ENCODE measurements at regions not wholly inside any gene's neighbourhood (a gene's known extent, or its start where the extent isn't known, plus 50 kb on each side); places are given as distances from the start of the nearest gene placed in this dataset.

DNA sequence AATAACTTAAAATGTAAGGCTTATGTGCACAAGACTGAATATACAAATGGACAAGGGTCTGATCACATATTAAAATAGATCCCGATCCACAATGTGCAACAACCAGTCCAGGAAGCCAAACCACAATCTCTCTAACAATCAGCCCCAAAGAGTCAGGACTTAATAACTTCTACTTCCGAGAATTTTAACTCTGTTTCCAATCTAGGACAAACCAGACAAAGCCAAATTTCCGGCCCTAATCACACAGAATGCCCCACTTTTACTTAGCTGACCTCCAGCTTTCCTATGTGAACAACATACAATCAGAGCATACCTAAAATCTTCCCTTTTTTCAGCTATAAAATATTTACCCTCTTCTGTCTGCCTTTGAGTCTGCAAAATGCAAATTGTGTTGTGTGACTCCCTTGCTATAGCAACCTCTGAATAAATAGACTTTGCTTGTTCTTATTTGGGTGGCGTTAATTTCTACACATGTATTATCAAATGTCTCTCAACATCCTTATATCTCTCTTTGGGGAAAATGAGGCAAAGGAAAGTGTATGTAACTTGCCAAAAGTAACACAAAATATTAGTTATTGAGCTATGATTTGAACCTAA lies 381.9 kb upstream of the MC4R start:
- Histone ChIP-seq H3K79me2 (ENCODE audit: control insufficient read depth, insufficient read depth, low read length, poor library complexity) (no peaks in the 10 kb centered on the region), H3K23ac (ENCODE audit: low read length) (no peak overlapping the region), H3K27me3 (ENCODE audit: insufficient read depth, low read length) (no peaks in the 10 kb centered on the region), H3K14ac (ENCODE audit: low read length) (no peak overlapping the region), H2BK12ac (ENCODE audit: low read length) (no peak overlapping the region), H2BK120ac (ENCODE audit: insufficient read depth, low read length, poor library complexity) (no peak overlapping the region), H2BK5ac (ENCODE audit: low read depth, low read length, poor library complexity) (no peak overlapping the region), H4K91ac (ENCODE audit: low read depth, low read length) (no peak overlapping the region), H3K4me1 (ENCODE audit: control insufficient read depth in 1 of 2, insufficient read depth in 2 of 2, low read length in 2 of 2) (no peaks in the 10 kb centered on the region), H4K12ac (ENCODE audit: low read depth, low read length) (no peak overlapping the region), H3K9ac (ENCODE audit: low read length) (no peak overlapping the region), H2AK5ac (ENCODE audit: low read length) (no peak overlapping the region), H4K8ac (ENCODE audit: low read depth, low read length) (no peak overlapping the region), H3K18ac (ENCODE audit: low read length) (no peak overlapping the region), H3K27ac (ENCODE audit: low read depth, low read length) (no peak overlapping the region), H3K79me1 (ENCODE audit: low read length) (no peaks in the 10 kb centered on the region), H3K4ac (ENCODE audit: low read depth, low read length) (no peak overlapping the region), H3K9me3 (ENCODE audit: insufficient read depth, low read depth, low read length) (no peaks in the 10 kb centered on the region), H3K36me3 (ENCODE audit: control insufficient read depth in 1 of 2, insufficient read depth in 2 of 2, low read length in 2 of 2) (no peaks in the 10 kb centered on the region), H3K4me3 (ENCODE audit: low read depth, low read length) (no peak overlapping the region), H2AFZ (ENCODE audit: insufficient read depth, low read length, poor library complexity) (no peak overlapping the region), H3K4me2 (ENCODE audit: low read length) (no peak overlapping the region)
- no CpG with 5 or more reads among the region's 4 CpGs for WGBS (ENCODE audit: extremely low coverage, insufficient coverage, insufficient read length)
- DNase-seq, result no peak

GRCh38 chr18:60755134-60755533 lies 382.6 kb upstream of the MC4R start:
- Histone ChIP-seq H2AFZ (ENCODE audit: insufficient read depth, low read length, poor library complexity) (no peak overlapping the region), H3K36me3 (ENCODE audit: control insufficient read depth in 1 of 2, insufficient read depth in 2 of 2, low read length in 2 of 2) (no peaks in the 10 kb centered on the region), H3K27me3 (ENCODE audit: insufficient read depth, low read length) (no peaks in the 10 kb centered on the region), H3K4me3 (ENCODE audit: low read depth, low read length) (no peak overlapping the region), H3K4ac (ENCODE audit: low read depth, low read length) (no peak overlapping the region), H3K9ac (ENCODE audit: low read length) (no peak overlapping the region), H2AK5ac (ENCODE audit: low read length) (no peak overlapping the region), H3K4me1 (ENCODE audit: control insufficient read depth in 1 of 2, insufficient read depth in 2 of 2, low read length in 2 of 2) (no peaks in the 10 kb centered on the region), H4K12ac (ENCODE audit: low read depth, low read length) (no peak overlapping the region), H2BK5ac (ENCODE audit: low read depth, low read length, poor library complexity) (no peak overlapping the region), H3K79me1 (ENCODE audit: low read length) (no peaks in the 10 kb centered on the region), H3K79me2 (ENCODE audit: control insufficient read depth, insufficient read depth, low read length, poor library complexity) (no peaks in the 10 kb centered on the region), H4K91ac (ENCODE audit: low read depth, low read length) (no peak overlapping the region), H3K4me2 (ENCODE audit: low read length) (no peak overlapping the region), H3K9me3 (ENCODE audit: insufficient read depth, low read depth, low read length) (no peaks in the 10 kb centered on the region), H3K14ac (ENCODE audit: low read length) (no peak overlapping the region), H3K18ac (ENCODE audit: low read length) (no peak overlapping the region), H3K23ac (ENCODE audit: low read length) (no peak overlapping the region), H2BK12ac (ENCODE audit: low read length) (no peak overlapping the region), H2BK120ac (ENCODE audit: insufficient read depth, low read length, poor library complexity) (no peak overlapping the region), H3K27ac (ENCODE audit: low read depth, low read length) (no peak overlapping the region), H4K8ac (ENCODE audit: low read depth, low read length) (no peak overlapping the region)
- no peak for DNase-seq
- no CpG with 5 or more reads among the region's 5 CpGs for WGBS (ENCODE audit: extremely low coverage, insufficient coverage, insufficient read length)

DNA sequence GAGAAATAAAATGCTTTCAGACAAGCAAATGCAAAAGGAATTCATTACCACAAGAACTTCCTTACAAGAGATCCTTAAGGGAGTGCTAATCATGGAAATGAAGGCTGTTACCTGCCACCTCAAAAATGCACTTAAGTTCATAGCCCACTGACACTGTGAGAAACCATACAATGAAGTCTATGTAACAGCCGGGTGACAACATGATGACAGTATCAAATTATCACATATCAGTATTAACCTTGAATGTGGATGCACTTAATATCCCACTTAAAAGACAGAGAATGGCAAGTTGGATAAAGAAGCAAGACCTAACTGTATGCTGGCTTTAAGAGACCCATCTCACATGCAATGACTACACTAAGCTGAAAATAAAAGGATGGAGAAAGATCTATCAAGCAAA lies 403.4 kb upstream of the MC4R start:
- no peaks in the 10 kb centered on the region for H3K36me3 ChIP-seq (ENCODE audit: control insufficient read depth in 1 of 2, insufficient read depth in 2 of 2, low read length in 2 of 2)
- WGBS (ENCODE audit: extremely low coverage, insufficient coverage, insufficient read length), result no CpG with 5 or more reads among the region's 1 CpG
- no peak overlapping the region for H2BK120ac ChIP-seq (ENCODE audit: insufficient read depth, low read length, poor library complexity)

GRCh38 chr18:60784161-60784560 lies 411.6 kb upstream of the MC4R start:
- Histone ChIP-seq H4K12ac (ENCODE audit: low read depth, low read length) (no peak overlapping the region), H3K4me3 (ENCODE audit: low read depth, low read length) (no peak overlapping the region), H3K9ac (ENCODE audit: low read length) (no peak overlapping the region), H3K4me1 (ENCODE audit: control insufficient read depth in 1 of 2, insufficient read depth in 2 of 2, low read length in 2 of 2) (no peaks in the 10 kb centered on the region), H3K27ac (ENCODE audit: low read depth, low read length) (no peak overlapping the region), H2BK5ac (ENCODE audit: low read depth, low read length, poor library complexity) (no peak overlapping the region), H3K4ac (ENCODE audit: low read depth, low read length) (no peak overlapping the region), H2AK5ac (ENCODE audit: low read length) (no peak overlapping the region), H3K18ac (ENCODE audit: low read length) (no peak overlapping the region), H3K9me3 (ENCODE audit: insufficient read depth, low read depth, low read length) (peaks cover 2% of the 10 kb centered on the region), H4K91ac (ENCODE audit: low read depth, low read length) (no peak overlapping the region), H2AFZ (ENCODE audit: insufficient read depth, low read length, poor library complexity) (no peak overlapping the region), H2BK120ac (ENCODE audit: insufficient read depth, low read length, poor library complexity) (no peak overlapping the region), H2BK12ac (ENCODE audit: low read length) (no peak overlapping the region), H3K27me3 (ENCODE audit: insufficient read depth, low read length) (no peaks in the 10 kb centered on the region), H3K14ac (ENCODE audit: low read length) (no peak overlapping the region), H3K4me2 (ENCODE audit: low read length) (no peak overlapping the region), H3K23ac (ENCODE audit: low read length) (no peak overlapping the region), H3K79me2 (ENCODE audit: control insufficient read depth, insufficient read depth, low read length, poor library complexity) (no peaks in the 10 kb centered on the region), H3K79me1 (ENCODE audit: low read length) (no peaks in the 10 kb centered on the region), H4K8ac (ENCODE audit: low read depth, low read length) (no peak overlapping the region), H3K36me3 (ENCODE audit: control insufficient read depth in 1 of 2, insufficient read depth in 2 of 2, low read length in 2 of 2) (no peaks in the 10 kb centered on the region)
- no CpG with 5 or more reads among the region's 1 CpG for WGBS (ENCODE audit: extremely low coverage, insufficient coverage, insufficient read length)
- no peak for DNase-seq

More for the DNA sequence above, 403.4 kb upstream of the MC4R start:
- no peak for DNase-seq
- peaks cover 5% of the 10 kb centered on the region for H3K9me3 ChIP-seq (ENCODE audit: insufficient read depth, low read depth, low read length)
- no peak overlapping the region for H3K9ac ChIP-seq (ENCODE audit: low read length)
- H3K4me3 ChIP-seq (ENCODE audit: low read depth, low read length), result no peak overlapping the region
- no peak overlapping the region for H3K23ac ChIP-seq (ENCODE audit: low read length)
- H4K8ac ChIP-seq (ENCODE audit: low read depth, low read length), result no peak overlapping the region
- no peak overlapping the region for H2BK12ac ChIP-seq (ENCODE audit: low read length)
- no peak overlapping the region for H4K91ac ChIP-seq (ENCODE audit: low read depth, low read length)
- H3K4ac ChIP-seq (ENCODE audit: low read depth, low read length), result no peak overlapping the region
- no peak overlapping the region for H3K27ac ChIP-seq (ENCODE audit: low read depth, low read length)
- no peaks in the 10 kb centered on the region for H3K27me3 ChIP-seq (ENCODE audit: insufficient read depth, low read length)
- H3K14ac ChIP-seq (ENCODE audit: low read length), result no peak overlapping the region
- H2BK5ac ChIP-seq (ENCODE audit: low read depth, low read length, poor library complexity), result no peak overlapping the region
- H2AFZ ChIP-seq (ENCODE audit: insufficient read depth, low read length, poor library complexity), result no peak overlapping the region
- H3K79me2 ChIP-seq (ENCODE audit: control insufficient read depth, insufficient read depth, low read length, poor library complexity), result no peaks in the 10 kb centered on the region
- H3K79me1 ChIP-seq (ENCODE audit: low read length), result no peaks in the 10 kb centered on the region
- H2AK5ac ChIP-seq (ENCODE audit: low read length), result no peak overlapping the region
- H3K4me2 ChIP-seq (ENCODE audit: low read length), result no peak overlapping the region
- no peak overlapping the region for H3K18ac ChIP-seq (ENCODE audit: low read length)
- no peak overlapping the region for H4K12ac ChIP-seq (ENCODE audit: low read depth, low read length)
- H3K4me1 ChIP-seq (ENCODE audit: control insufficient read depth in 1 of 2, insufficient read depth in 2 of 2, low read length in 2 of 2), result no peaks in the 10 kb centered on the region
